ENCODE measurements at regions not wholly inside any gene's neighbourhood (a gene's known extent, or its start where the extent isn't known, plus 50 kb on each side); places are given as distances from the start of the nearest gene placed in this dataset.
A peak's percentile ranks its signal among the peaks of the same experiment; 100 is the strongest.

- H3K4me1 Mint-ChIP-seq (ENCODE audit: unreplicated experiment), result peaks cover 20% of the 10 kb centered on the region
- no peak for TF ChIP-seq CTCF (IDR thresholded peaks at IDR 0.05)
- no peak overlapping the region for H3K27ac Mint-ChIP-seq (ENCODE audit: unreplicated experiment)
- DNase-seq (ENCODE audit: extremely low spot score, unreplicated experiment), result no peak
- peaks cover 33% of the 10 kb centered on the region for H3K27me3 Mint-ChIP-seq (ENCODE audit: unreplicated experiment)
- H3K36me3 Mint-ChIP-seq (ENCODE audit: unreplicated experiment), result no peaks in the 10 kb centered on the region
- H3K4me3 Mint-ChIP-seq (ENCODE audit: unreplicated experiment), result no peak overlapping the region
- no peaks in the 10 kb centered on the region for H3K9me3 Mint-ChIP-seq (ENCODE audit: unreplicated experiment)
Measured at GRCh38 chr14:58801086-58801485, 163.3 kb downstream of the DACT1 start.

GRCh38 chr14:58805057-58805456, 167.3 kb downstream of the DACT1 start:
- DNase-seq (ENCODE audit: extremely low spot score, unreplicated experiment), result no peak
- H3K27me3 Mint-ChIP-seq (ENCODE audit: unreplicated experiment), result peaks cover 11% of the 10 kb centered on the region
- H3K9me3 Mint-ChIP-seq (ENCODE audit: unreplicated experiment), result peaks cover 8% of the 10 kb centered on the region
- H3K27ac Mint-ChIP-seq (ENCODE audit: unreplicated experiment), result no peak overlapping the region
- no peak overlapping the region for H3K4me3 Mint-ChIP-seq (ENCODE audit: unreplicated experiment)
- peaks cover 40% of the 10 kb centered on the region for H3K4me1 Mint-ChIP-seq (ENCODE audit: unreplicated experiment)
- no peak for TF ChIP-seq CTCF (IDR thresholded peaks at IDR 0.05)
- H3K36me3 Mint-ChIP-seq (ENCODE audit: unreplicated experiment), result no peaks in the 10 kb centered on the region

- Mint-ChIP-seq H3K4me3 (ENCODE audit: unreplicated experiment) (no peak overlapping the region), H3K9me3 (ENCODE audit: unreplicated experiment) (peaks cover 12% of the 10 kb centered on the region), H3K36me3 (ENCODE audit: unreplicated experiment) (no peaks in the 10 kb centered on the region), H3K4me1 (ENCODE audit: unreplicated experiment) (peaks cover 40% of the 10 kb centered on the region), H3K27ac (ENCODE audit: unreplicated experiment) (no peak overlapping the region), H3K27me3 (ENCODE audit: unreplicated experiment) (peaks cover 6% of the 10 kb centered on the region)
- TF ChIP-seq CTCF (IDR thresholded peaks at IDR 0.05), result no peak
- DNase-seq (ENCODE audit: extremely low spot score, unreplicated experiment), result no peak
Measured at GRCh38 chr14:58805605-58806409, 168.0 kb downstream of the DACT1 start.

- TF ChIP-seq CTCF (IDR thresholded peaks at IDR 0.05), result no peak
- no peak for DNase-seq (ENCODE audit: extremely low spot score, unreplicated experiment)
- no peaks in the 10 kb centered on the region for H3K36me3 Mint-ChIP-seq (ENCODE audit: unreplicated experiment)
- H3K27ac Mint-ChIP-seq (ENCODE audit: unreplicated experiment), result no peak overlapping the region
- H3K9me3 Mint-ChIP-seq (ENCODE audit: unreplicated experiment), result peaks cover 12% of the 10 kb centered on the region
- peaks cover 45% of the 10 kb centered on the region for H3K4me1 Mint-ChIP-seq (ENCODE audit: unreplicated experiment)
- no peak overlapping the region for H3K4me3 Mint-ChIP-seq (ENCODE audit: unreplicated experiment)
- H3K27me3 Mint-ChIP-seq (ENCODE audit: unreplicated experiment), result peaks cover 6% of the 10 kb centered on the region
Measured at GRCh38 chr14:58807191-58807590, 169.4 kb downstream of the DACT1 start.

- no peak for DNase-seq (ENCODE audit: extremely low spot score, unreplicated experiment)
- Mint-ChIP-seq H3K4me1 (ENCODE audit: unreplicated experiment) (peaks cover 55% of the 10 kb centered on the region), H3K27me3 (ENCODE audit: unreplicated experiment) (peaks cover 3% of the 10 kb centered on the region), H3K27ac (ENCODE audit: unreplicated experiment) (peak overlapping the region; percentile 65), H3K9me3 (ENCODE audit: unreplicated experiment) (peaks cover 12% of the 10 kb centered on the region), H3K4me3 (ENCODE audit: unreplicated experiment) (no peak overlapping the region), H3K36me3 (ENCODE audit: unreplicated experiment) (no peaks in the 10 kb centered on the region)
- no peak for TF ChIP-seq CTCF (IDR thresholded peaks at IDR 0.05)
Measured at GRCh38 chr14:58808828-58809227, 171.1 kb downstream of the DACT1 start.

All from osteocyte (in vitro differentiated cells).